ENCODE measurements at regions not wholly inside any gene's neighbourhood (a gene's known extent, or its start where the extent isn't known, plus 50 kb on each side); places are given as distances from the start of the nearest gene placed in this dataset.

DNA sequence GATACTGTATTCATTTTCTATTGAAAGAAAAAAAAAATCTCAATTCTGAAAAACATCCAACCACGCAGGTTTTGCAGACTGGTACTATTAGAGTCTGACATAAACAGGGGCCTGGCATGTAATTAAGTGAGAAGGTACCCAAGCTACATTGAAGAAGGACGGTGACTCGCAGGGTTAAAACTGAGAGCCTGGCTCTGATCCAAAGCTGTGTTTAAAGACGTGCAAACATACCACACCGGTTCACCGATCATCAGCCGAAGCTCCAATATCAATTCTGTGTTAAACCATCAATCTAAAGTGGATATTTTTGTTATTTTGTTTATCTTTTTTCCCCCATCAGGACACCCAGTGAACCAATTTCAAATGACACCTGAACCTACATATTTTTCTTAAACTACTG lies 108.1 kb upstream of the DIO3 start:
- no peak for DNase-seq (ENCODE audit: low read depth)

DNA sequence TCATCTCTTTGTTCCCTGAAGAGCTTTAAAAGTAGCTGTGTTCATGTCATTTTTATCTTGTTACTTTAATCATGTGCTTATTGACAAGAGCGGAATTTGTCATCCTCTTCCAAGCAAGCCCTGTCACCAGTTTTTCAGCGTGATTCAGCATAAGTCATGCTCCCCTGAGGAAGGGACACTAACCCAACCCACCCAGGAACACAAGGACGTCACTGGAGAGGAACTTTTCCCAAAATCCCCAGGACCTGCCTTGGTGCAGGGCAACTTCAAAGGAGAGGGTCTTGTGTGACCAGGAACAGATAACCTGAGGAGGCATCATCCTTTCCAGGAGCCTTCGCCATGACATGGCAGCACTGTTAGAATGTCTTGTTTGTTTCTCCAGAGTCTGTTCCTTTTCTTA lies 107.1 kb upstream of the DIO3 start:
- DNase-seq (ENCODE audit: low read depth): no peak

DNA sequence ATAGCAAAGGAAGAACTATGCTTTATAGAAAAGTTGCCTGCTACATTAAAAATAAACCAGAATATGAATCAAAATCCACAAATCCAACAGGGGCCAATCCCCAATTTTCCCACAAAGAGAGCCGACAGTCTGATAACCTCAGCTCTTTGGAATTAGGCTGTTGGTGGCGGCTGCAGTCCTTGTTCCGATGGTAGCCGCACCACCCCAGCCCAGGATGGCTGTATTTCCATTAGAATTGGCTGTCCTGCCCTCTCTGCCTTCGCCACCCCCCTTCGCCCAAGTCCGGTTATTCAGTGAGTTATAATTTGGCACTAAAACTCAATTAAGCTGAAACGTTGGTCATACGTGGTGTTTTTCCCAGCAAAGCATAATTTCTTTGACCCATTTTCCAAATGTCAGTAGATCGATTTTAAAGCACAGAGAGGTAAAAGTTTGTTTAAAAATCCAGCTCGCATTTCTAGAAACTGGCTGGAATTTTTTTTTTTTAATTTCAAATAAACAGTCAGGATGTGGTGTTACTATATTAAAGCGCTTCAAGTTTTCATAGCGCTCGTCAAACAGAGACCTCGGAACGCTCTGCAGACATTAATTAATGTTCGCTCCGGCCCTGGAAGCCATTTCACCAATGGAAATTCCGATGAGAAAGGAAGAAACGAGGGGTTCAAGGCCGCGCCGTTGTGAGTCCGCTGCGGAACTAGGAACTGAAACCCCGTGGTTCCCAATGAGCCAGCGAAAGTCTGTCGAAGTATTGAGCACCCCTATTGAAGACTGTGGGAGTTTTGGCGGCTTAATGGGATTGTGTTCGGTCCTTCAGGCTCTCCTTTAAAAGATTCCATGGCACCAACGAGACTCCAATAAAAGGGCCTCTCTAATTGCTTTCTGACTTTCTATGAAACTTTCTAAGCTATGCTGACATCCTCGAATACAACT lies 104.8 kb upstream of the DIO3 start:
- no peak for DNase-seq (ENCODE audit: low read depth)

DNA sequence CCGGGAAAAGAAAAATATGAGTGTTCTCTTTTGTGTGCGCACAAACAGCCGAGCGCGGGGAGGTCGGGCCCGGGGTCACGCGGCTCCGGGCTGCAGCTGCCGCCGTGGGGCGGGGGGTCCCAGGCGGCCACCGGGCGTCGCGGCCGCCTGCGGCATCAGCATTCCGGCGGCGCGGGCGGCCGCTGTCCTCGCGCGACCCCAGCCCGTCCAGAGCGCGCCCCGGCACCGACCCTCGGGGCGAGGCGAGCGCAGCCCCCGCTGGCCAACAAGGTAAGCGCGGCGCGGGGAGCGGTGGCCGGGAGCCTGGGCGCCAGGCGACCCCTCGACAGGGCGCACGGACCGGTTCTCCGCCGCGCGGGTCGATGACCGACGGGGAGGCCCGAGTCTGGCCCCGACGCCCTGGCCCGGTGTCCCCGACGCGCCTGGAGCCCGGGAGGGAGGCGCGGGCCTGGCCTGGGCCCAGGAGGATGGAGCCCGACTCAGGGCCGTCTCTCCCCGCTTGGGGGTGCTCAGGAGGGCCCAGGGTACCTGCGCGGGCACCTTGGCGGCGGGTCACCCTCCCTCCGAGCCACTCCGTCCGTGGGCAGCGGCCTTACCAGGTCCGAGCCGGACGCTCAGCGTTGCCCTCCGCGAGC lies 103.9 kb upstream of the DIO3 start:
- DNase-seq (ENCODE audit: low read depth): no peak

DNA sequence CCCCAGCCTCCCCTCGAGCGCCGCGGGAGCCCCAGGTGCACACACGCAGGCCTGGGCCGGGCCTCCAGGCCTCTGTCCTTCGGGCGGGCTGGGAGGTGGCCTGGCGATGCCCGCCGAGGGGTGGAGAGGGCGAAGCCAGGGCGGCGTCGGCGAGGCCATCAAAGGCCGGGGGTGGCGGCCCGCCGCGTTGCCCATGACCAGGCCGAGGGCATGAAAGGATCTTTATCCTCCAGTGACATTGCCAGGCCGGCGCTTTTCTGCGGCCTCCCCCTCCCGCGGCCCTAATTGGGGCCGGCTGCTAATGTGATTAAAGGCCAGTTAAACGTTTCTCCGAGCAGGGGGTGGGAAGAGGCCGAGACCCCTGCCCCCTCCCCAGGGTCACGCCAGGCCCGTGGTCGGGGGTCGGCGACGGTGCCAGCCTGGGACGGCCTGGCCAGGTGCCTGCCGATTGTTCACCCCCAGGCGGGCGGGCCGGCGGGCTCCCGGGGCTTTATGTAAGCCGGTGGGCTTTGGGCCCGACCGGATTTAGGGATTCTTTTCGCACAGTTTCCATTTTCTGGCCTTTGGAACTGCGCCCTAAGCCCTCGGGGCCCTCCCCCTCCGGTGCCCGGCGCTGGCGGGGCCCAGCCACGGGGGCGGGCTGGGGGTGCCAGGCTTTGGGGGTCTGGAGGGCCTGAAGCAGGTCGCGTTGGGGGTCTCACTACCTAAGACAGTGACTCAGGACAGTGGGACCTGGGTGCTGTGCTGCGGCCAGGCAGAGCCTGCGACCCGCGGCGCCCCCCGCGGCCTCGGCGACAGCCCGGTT lies 103.2 kb upstream of the DIO3 start:
- DNase-seq (ENCODE audit: low read depth): no peak

DNA sequence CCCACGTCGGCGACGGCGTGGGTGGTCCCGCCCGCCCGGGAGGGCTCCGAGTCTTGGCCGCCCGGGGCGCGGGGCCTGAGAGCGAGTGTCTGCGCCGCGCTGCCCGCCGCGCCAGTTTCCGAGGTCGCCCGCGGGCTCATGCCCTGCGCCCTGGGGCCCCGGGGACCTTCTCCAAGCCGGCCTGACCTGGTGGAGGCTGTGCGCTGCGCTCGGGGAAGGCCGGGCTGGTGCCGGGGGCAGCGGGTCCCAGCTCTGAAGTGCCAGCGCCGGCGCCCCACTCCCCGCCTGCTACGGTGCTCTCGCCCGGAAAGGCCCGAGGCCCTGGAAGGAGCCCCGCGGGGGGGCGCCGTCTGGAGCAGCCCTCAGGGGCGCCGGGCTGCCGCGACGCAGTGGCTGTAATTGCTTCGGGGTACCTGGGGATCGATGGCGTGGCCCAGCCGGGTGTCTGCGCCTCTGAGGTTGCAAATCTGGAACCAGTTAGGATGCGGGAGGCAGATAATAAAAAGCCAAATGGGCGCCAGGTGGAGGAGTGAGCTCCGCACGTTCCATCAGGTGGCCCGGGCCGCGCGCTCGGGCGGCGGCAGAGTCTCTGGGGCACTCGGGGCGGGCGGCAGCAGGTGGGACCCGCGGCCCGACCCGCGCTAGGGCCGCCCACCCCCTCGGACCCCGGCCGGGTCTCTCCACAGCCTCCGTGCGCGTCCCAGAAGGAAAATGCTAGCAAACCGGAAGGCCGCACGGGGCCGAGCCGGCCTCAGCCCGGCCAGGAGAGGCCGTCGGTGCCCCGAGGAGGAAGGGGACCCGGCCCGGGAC lies 102.3 kb upstream of the DIO3 start:
- DNase-seq (ENCODE audit: low read depth): no peak

DNA sequence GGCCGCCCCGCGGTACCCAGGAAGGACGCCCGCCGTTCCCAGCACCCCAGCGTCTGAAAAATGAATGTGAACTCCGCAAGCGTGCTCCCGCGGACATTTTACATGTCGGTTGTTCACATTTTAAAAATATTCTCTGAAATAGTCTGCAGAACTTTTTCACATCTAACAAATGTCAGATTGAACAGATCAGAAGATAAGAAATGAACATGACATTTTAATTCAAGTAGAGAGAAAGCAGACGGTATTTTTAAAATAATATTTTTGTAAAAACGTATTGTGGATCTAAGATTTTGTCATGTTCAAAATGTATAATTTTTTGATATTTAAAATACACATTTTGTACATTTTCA lies 101.8 kb upstream of the DIO3 start:
- no peak for DNase-seq (ENCODE audit: low read depth)

DNA sequence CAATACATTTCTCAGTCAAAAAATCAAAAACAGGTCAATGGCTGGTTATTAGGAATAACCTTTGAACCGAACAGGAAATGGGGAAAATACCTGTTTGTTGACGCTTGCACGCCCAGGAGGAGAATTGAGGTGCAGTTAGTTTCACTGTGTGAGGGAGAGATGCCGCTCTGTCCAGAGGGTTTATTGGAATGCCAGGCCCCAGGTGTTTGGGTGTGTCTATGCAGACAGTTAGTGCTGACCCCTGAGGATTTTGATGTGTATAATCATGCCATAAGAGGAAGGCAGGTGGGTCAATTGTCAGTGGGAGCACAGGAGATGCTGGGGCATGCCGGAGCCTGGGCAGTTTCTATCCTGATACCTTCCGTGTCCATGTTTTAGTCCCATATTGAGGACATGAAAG lies 100.8 kb upstream of the DIO3 start:
- DNase-seq (ENCODE audit: low read depth): no peak

DNA sequence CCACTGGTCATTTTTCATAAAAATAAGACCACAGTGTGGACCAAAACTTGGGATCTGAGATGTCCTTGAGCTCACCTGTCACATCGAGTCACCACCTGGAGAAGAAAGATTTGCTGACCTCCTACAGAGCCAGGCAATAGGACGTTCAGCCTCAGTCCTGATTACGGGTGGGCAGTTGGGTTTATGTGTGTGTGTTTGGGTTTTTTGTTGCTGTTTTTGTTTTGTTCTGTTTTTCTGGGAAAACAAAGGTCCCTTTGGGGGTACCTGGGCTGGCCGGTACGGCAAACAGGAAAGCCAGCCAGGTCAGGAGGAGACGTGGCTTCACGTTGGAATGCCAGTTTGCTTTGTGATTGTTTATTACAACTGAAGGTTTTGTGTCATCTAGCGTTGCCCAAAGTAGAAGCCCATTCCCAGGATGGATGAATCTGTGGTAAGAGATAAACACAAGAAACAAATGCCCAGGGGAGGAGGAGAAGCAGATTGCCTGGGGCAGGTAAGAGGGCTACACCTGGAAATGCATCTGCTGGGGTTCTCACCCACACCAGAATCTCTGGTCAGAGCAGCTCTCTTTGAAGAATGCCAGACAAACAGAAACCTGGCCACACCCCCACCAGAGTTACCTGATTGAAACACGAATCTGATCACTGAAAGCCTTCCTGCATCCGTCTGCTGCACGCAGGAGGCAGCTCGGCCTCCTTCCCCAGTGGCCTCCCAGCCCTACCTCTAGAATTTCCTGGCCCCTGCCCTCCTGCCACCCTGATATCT lies 100.1 kb upstream of the DIO3 start:
- no peak for DNase-seq (ENCODE audit: low read depth)

DNA sequence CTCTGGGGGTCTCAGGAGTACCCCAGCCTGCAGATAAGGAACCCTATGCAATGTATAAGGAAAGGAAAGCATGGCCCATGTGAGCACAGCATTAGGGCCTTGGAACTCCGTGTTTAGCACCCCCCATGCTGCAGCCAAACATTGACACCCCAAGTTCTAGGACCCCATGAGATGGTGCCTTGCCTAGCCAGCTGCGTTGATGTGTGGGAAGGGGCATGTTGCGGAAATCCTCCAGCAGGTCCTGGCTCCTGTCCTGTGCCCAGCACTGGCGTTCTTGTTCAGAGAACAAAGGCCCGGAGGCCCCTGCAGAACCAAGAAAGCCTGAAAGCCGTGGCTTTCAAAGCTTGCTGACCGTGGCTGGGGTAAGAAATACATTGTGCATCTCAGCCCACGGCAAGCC lies 99.4 kb upstream of the DIO3 start:
- DNase-seq (ENCODE audit: low read depth): no peak

DNA sequence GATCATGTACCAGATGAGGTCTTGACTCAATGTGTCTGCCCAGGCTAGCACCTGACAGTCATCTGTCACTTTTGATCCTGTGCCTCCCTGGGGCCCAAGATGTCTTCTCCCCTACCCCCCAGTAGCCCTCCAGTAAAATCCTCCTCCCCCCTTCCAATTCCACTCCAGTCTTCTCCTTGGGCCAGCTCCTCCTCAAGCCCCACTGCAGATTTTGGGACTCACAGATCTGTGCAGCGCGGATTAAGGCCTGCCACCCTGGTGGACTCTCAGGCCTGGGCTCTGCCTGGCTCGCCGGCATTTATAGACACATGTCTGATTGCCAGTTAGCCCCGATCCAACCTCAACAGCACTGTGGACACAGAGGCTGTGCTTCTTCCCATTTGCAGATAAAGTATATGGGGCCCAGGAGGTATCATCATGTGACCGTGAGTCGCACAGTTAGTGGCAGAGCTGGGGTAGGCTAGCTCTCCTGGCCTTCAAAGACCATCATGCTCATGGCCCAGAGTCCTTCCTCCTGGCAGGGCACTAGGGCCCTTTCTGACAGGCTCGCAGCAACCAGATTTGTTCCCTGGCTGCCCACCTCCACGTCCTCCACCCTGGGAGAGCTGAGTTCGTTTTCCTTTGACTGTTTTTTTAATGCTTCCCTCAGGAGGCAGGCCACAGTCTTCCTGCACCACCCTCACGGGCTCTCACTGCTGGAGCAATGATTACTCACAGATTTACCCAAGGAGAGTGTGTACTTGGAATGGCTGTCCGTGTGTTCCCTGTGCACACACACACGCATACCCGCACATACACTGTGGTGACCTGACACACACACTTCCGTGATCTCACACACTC lies 98.3 kb upstream of the DIO3 start:
- DNase-seq (ENCODE audit: low read depth): no peak

DNA sequence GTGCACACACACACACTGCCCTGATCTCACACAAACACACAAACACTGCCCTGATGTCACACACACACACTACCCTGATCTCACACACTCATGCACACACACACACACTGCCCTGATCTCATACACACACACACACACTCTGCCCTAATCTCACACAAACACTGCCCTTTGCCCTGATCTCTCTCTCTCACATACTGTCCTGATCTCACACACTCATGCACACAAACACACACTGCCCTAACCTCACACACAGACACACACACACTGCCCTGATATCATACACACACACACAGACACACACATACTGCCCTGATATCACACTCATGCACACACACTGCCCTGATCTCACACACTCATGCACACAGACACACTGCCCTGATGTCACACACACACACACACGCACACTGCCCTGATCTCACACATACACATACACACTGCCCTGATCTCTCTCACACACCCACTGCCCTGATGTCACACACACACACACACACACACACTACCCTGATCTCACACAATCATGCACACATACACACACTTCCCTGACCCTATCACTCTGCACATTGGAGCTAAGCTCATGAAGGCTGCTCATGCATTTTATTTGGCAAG lies 97.6 kb upstream of the DIO3 start:
- DNase-seq (ENCODE audit: low read depth): no peak

DNA sequence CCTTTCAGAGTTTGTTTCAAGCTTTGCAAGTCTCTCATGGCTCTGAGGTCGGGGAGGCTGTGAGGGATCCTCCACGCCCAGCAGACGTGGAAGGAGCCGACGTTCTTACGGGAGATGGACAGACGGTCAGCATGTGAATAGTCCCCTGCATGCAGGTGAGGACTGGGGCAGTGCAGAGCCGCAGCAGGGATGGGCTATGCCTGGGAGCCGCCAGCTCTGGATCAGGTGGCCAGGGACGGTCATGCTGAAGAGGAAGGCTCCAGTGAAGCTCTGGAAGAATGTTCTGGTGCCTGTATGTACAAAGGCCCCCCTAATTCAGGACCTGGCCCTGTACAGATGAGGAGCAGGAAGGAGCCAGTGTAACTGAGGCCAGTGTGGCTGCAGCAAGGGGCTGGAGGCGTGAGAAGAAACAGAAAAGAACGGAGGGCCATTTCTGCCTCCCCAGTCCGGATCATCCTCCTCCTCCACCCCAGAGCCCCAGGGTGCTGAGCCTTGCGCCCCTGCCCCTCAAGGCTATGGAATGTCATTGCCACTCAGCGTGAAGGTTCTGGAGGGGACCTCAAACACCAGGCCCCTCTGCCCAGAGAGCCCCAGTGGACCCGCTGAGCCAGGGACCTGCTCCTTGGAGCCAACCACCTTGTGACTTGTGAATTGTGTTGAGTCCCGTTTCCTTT lies 96.8 kb upstream of the DIO3 start:
- DNase-seq (ENCODE audit: low read depth): no peak

DNA sequence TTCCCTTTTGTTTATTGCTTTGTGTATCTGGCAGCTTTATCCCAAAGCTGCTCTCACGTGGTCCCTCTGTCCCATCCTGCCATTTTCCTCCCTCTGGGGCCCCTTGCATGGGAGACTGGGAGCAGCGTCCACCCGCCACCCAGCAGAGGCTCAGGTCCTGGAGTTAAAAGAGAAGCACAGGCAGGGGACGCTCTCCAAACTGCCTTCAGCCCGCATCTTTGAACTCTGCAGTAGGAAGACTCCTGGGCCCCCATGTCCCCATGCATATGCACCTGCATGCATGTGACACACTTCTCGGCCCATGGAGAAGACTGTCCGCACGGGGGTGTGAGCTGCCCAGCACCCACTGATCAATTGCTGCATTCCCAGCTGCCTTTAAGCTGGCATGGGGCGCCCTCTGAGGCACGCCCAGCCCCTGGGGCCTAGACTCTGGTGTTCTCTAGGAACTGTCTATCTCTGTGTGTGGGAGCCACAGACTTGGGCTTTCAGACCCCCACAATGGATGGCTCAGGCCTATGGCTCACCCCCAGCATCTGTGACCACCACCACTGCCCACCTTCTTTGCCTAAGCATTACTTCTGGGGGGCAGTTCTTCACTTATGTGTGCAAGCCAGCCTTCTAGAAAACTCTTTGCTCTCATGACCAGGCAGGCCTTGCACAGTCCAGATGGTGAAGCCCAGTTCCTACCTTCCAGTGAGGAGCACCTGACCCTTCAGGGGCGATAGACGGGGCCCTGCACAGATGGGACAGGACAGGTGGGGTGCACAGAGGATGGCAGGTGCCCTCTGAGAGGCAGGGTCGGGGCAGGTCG lies 96.1 kb upstream of the DIO3 start:
- no peak for DNase-seq (ENCODE audit: low read depth)

DNA sequence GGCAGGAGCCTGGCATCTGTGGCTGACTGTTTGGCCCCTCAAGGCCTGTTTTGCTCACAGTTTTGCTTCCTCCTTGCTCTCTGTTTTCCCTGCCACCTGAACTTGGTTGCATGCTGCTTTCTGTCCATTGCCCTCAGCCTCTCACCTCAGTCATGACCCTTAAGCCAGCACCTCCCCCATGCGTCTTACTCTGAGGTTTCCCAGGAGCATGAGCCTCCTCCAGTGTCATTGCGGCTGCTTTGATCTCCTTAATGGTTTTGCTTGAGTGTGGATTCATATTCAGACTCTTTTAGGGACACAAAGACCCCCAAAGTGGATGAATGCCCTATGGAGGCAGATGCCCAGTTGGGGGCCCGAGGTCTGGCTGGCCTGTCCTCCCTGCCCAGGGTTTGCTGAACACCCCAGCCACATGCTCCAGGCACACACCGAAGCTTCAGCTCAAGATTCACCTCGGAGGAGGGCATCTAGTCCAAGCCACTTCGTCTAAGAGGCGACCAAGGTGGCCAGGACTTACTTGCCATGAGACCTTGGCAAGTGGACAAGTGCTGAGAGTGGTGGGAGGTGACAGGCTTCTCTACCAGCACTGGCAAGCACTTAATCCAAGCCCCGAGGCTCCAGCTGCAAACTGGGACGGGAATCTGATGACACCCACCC lies 95.4 kb upstream of the DIO3 start:
- no peak for DNase-seq (ENCODE audit: low read depth)

DNA sequence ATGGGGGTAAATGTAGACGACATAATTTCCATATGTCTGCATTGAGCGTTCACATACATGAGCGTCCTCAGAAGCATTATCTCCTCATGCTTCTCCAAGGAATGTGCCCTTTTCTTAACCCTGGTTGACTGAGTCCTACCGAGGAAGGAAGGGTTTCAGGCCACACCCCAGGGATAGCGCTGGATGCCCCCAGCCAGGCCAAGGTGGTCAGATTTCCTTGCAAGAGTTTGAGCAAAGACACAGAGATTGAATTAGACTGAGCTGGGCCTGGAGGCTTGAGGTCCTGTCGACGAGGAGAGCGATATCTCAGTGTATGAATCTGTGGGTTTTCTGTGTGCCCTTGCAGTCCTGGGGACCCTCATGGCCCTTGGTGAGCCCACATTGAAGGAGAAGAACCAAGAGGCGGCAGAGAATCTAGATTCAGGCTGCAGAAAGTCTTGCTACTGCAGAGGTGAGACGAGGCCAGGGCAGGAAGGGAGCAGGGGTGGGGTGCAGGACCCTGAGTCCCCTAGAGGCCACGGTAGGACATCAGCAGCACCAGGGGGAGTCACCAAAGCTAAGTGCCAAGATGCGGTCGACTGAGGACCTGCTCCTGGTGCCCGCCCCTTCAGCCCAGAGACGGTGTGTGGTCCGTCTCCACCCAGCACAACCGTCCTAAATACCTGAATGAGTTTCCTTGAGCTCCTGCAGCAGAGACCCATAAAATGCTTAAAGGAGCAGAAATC lies 94.7 kb upstream of the DIO3 start:
- no peak for DNase-seq (ENCODE audit: low read depth)

DNA sequence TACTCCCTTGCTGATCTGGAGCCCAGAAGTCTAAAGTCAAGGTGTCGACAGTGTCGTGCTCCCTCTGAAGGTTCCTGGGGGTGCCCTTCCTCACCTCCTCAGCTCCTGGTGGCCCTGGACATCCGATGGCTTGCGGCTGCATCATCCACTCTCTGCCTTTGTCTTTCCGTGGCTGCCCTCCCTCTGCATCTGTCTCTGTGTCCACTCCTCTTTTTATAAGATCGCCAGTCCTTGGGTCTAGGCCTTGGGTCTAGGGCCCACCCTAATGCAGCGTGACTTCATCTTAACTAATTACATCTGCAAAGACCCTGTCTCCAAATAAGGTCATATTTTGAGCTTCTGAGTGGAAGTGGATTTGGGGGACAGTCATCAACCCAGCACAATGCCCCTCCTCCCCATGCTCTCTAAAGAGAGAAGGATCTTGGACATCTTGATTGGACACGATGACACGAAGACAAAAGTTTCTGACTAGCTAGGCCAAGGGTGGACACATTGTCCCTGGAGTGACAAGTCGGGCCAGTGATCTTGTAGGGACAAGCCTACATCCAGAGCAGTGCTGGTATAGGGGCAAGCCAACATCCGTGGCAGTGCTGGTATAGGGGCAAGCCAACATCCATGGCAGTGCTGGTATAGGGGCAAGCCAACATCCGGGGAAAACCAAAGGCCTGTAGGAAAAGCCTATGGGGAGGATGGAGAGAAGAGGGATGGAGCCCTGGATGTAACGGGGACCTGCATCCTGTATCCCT lies 93.9 kb upstream of the DIO3 start:
- DNase-seq (ENCODE audit: low read depth): no peak
